NCI-H69 (cell line): ENCODE measurements at regions not wholly inside any gene's neighbourhood (a gene's known extent, or its start where the extent isn't known, plus 50 kb on each side); places are given as distances from the start of the nearest gene placed in this dataset.

ENCODE experiments used
- DNase-seq: peaks from one replicate; lab custom pipeline; 2025; lab: John Stamatoyannopoulos, UW

DNA sequence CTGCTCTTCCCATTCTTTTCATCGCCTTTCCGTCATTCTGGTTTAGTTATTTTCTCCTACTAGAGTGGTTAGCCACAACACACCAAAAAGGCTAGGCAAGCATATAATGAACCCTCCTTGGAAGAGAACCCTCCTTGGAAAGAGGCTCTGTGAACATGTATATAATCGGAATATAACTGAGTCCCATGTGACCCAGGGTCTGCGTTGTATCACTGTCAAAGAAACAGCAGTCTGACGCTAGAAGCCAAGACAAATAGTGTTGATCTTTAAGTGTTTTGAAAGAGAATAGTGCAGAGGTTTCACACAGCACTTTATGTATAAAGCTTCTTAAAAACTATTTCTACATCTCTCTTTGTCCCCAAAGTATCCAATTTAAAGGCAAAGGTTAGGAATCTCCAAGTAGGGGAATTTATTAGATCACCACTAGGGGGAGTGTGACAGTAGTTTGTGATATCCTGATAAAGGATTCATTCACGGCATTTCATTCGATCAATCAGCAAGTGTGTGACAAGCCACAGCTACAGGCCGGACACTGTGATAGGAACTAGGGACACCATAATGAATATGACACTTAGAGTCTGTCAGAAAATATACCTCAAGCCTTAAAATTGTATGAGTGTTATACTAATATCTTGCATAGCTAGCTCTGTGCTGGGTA lies 395.3 kb downstream of the CD109 start:
- peak; percentile 48 for DNase-seq

GRCh38 chr6:74087899-74088298 lies 391.9 kb downstream of the CD109 start:
- DNase-seq, result no peak

GRCh38 chr6:74075896-74076295 lies 379.9 kb downstream of the CD109 start:
- no peak for DNase-seq

DNA sequence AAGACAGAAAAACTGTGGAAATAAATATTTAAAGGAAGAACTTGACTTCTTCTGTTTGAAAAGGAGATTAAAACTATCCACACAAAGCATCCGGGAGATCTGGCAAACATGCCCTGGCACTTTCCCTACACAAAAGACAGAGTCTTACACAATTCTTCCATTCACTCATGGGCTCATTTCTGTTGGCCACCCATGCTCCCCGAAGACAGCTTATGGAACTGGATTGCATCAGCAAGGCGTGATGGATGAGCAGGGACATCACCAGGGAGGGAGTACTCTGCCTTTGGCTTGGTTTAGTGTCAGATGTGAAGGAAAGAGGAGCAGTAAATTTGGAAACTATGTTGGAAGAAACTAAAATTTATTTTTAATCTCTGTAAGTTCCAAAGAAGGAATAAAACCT lies 379.3 kb downstream of the CD109 start:
- DNase-seq, result no peak

DNA sequence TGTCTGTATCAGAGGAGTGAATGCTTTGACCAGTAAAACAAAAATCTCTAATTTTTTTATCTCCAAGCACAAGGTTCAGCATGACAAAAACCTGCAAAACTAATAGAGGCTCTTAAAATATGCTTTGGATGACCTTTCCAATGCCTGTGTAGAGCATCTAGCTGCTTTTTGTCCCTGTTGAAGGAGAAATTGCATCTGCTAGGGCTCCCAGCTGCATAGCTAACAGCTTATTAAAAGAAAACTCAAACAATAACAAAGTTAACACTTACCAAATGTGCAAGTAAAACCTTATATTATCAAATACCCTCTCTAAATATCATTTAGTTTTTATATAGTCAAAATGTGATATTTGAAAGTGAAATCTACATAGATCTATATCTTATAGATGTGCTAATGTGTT lies 378.6 kb downstream of the CD109 start:
- DNase-seq, result no peak

GRCh38 chr6:74073999-74074398 lies 378.0 kb downstream of the CD109 start:
- no peak for DNase-seq

- DNase-seq, result no peak
These were observed 377.4 kb downstream of the CD109 start for GRCh38 chr6:74073429-74073828.

- no peak for DNase-seq
These were observed 375.2 kb downstream of the CD109 start for GRCh38 chr6:74071214-74071613.

- DNase-seq, result no peak
These were observed 374.7 kb downstream of the CD109 start for GRCh38 chr6:74070711-74071110.

GRCh38 chr6:74070091-74070490 lies 374.1 kb downstream of the CD109 start:
- no peak for DNase-seq

GRCh38 chr6:74069089-74069581 lies 373.1 kb downstream of the CD109 start:
- no peak for DNase-seq

GRCh38 chr6:74066168-74066871 lies 370.3 kb downstream of the CD109 start:
- no peak for DNase-seq

DNA sequence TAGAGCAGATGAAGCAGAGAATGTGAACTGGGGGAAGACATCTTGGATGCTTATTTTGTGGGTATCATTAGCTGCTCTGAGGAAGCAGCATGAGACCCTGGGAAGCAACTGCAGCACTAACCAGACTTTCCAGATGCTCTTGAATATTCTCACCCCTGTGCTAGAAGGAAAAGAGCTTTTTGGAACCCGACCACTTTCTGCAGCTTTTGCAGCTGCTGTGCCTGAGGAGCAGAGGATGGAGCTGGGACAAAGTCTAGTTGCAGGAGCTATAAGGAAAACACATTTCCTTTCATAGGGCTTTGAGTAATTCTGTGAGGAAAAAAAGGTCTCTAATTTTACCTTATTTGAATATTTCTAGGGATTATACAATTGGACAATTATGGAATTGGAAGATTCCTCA lies 369.7 kb downstream of the CD109 start:
- no peak for DNase-seq

DNA sequence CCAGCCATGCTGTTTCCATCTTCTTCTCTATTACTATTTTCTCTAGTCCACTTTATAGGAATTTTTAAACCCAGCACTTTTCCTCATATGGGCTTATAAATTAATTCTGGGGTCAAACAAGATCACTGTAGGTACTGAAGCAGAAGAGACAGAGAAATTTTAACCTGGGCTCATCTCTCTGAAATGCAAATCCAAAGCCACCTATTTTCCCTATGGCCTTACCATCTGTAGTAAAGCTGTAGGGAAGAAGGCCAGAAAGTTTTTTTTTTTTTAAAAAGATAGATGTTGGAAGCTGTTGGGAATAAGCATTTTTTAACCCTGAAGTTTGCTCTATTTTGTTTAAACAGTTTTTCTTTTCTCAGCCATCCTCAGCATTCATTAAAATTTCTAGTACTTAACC lies 367.4 kb downstream of the CD109 start:
- no peak for DNase-seq

DNA sequence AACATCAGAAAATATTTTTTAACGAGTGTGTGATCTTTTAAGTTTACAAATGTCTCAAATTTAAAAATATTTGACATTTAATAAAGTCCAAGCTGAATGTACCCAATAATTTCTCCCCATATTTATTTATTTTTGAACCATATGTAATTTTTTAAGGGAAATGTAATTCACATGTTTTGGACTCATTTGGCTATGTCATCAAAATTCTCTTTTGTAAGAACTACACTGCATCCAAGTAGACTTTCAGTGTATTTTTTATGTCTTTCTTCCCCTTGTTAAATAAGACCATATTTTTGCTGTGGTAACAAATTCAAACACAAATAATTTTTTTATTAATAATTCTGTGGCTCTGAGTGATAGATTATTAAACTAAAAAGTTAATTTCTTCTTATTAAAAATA lies 365.2 kb downstream of the CD109 start:
- DNase-seq, result no peak

GRCh38 chr6:74060354-74060753 lies 364.4 kb downstream of the CD109 start:
- no peak for DNase-seq

- DNase-seq, result no peak
These were observed 362.6 kb downstream of the CD109 start for GRCh38 chr6:74058606-74059005.

GRCh38 chr6:74057326-74057725 lies 361.3 kb downstream of the CD109 start:
- no peak for DNase-seq

DNA sequence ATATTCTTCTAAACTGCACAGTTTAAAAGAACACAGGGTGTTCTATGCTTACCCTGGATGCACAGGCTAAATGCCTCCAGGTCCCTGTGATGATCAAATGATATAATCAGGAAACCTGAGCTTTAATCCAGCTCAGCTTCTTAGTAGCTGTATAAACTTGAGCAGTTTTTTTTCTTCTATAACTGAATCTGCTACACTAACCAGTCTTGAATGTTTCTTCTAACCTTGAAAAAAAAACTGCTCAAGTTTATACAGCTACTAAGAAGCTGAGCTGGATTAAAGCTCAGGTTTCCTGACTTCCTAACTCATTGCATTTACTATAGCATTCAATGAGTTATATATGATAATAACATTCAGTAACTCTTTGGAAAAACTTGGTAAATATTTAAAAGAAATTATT lies 358.2 kb downstream of the CD109 start:
- DNase-seq, result no peak

DNA sequence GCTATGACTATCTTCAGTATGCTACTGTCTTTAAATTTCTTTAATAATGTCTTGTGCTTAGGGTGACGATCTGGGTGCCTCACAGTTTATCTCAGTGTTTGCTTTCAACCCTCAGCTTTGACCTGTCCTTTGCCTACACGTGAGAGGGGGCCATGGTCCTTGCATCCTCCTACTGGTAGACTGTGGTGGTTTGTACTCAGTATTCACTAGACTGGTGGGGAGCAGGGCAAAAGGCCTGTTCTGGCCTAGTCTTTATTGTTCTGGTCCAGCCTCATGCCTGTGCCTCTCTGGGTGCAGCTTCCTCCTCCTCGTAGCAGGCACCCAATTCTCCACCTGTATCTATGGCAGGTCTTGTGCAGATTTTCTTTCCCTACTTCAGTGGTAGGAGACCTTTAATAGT lies 354.9 kb downstream of the CD109 start:
- no peak for DNase-seq

- no peak for DNase-seq
These were observed 352.4 kb downstream of the CD109 start for GRCh38 chr6:74048387-74048786.

- no peak for DNase-seq
These were observed 348.6 kb downstream of the CD109 start for GRCh38 chr6:74044417-74045096.

GRCh38 chr6:74041420-74041819 lies 345.4 kb downstream of the CD109 start:
- no peak for DNase-seq
